ENCODE measurements at regions not wholly inside any gene's neighbourhood (a gene's known extent, or its start where the extent isn't known, plus 50 kb on each side); places are given as distances from the start of the nearest gene placed in this dataset.

DNA sequence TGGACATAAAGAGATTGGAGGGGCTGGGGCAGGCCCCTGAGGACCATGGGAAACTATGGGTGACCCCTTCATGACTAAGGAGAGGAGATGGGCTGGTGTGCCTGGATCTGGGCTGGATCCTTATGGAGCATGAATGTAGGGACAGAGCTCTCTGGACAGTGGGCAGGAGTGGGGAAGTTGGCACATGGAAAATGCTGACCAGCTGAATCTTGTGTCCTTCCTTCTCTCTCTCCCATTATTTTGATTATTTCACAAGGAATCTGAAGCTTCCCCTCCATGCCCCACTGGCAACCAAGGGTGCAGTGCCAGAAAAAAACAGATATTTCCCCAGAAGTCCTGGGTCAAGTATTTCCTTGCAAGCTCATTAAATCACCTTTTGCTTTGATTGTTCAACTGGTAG, 175.2 kb downstream of the DHX35 start:
- BruUV-seq (replicated peaks): no TSS peak
- DNase-seq (ENCODE audit: low read depth, low spot score) (no peak), FAIRE-seq (no peak)
- no peak overlapping the region for H3K4me3 ChIP-seq (replicated peaks in 1 of 3; ENCODE audit: insufficient read depth in 1 of 3, low read depth in 1 of 3, low read length in 3 of 3)
- no peak overlapping the region for H2AFZ ChIP-seq (ENCODE audit: low read depth, low read length)
- no peak overlapping the region for H3K9ac ChIP-seq (replicated peaks; ENCODE audit: extremely low read depth, insufficient read depth, low read length)
- H3K9me3 ChIP-seq (replicated peaks; ENCODE audit: control insufficient read depth, insufficient read depth, low read length): no peaks in the 10 kb centered on the region
- intact Hi-C loops (cut with micrococcal nuclease) (no loop called here), dilution Hi-C loops (cut with MboI; ENCODE audit: extremely low pct_ligation_motif_present, low sequenced_read_pairs) (no loop called here)
- no peak overlapping the region for H3K4me2 ChIP-seq (ENCODE audit: insufficient read depth, low read length)
- POLR2A ChIA-PET: no interaction called here
- no peaks in the 10 kb centered on the region for H3K4me1 ChIP-seq (ENCODE audit: control insufficient read depth, extremely low read depth, insufficient read depth, low read length)
- H4K20me1 ChIP-seq (replicated peaks; ENCODE audit: control insufficient read depth, extremely low read depth, insufficient read depth, low read length): no peaks in the 10 kb centered on the region
- no peaks in the 10 kb centered on the region for H3K79me2 ChIP-seq (ENCODE audit: control insufficient read depth, insufficient read depth, low read length)
- CTCF ChIA-PET: no interaction called here
- no peak overlapping the region for H3K27ac ChIP-seq (ENCODE audit: insufficient read depth, low read depth, low read length)
- H3K9me1 ChIP-seq (replicated peaks; ENCODE audit: control insufficient read depth, extremely low read depth, insufficient read depth, low read length): no peaks in the 10 kb centered on the region
- TF ChIP-seq EZH2 (IDR thresholded peaks at IDR 0.05; ENCODE audit: borderline replicate concordance, low read depth, low read length, severe bottlenecking): no peak
- no peak for TF ChIP-seq JUN (IDR thresholded peaks at IDR 0.05; ENCODE audit: borderline replicate concordance, insufficient read depth, insufficient read length, low read depth)
- no peak for TF ChIP-seq GATA2 (IDR thresholded peaks at IDR 0.05; ENCODE audit: insufficient read depth, insufficient read length, low read depth, low read length)
- no peak for TF ChIP-seq FOS (IDR thresholded peaks at IDR 0.05; ENCODE audit: borderline replicate concordance, insufficient read depth, low read length)
- TF ChIP-seq POLR2A (IDR thresholded peaks at IDR 0.05; ENCODE audit: low read depth, low read length): no peak
- TF ChIP-seq MYC (IDR thresholded peaks at IDR 0.05; ENCODE audit: low read depth, low read length): no peak
- no peak for TF ChIP-seq POLR2AphosphoS5 (IDR thresholded peaks at IDR 0.05; ENCODE audit: insufficient read depth, low read depth, low read length)
- TF ChIP-seq, protein P1, sequence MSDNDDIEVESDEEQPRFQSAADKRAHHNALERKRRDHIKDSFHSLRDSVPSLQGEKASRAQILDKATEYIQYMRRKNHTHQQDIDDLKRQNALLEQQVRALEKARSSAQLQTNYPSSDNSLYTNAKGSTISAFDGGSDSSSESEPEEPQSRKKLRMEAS (IDR thresholded peaks at IDR 0.05; ENCODE audit: insufficient read depth, insufficient read length): no peak
- TF ChIP-seq, protein P2, sequence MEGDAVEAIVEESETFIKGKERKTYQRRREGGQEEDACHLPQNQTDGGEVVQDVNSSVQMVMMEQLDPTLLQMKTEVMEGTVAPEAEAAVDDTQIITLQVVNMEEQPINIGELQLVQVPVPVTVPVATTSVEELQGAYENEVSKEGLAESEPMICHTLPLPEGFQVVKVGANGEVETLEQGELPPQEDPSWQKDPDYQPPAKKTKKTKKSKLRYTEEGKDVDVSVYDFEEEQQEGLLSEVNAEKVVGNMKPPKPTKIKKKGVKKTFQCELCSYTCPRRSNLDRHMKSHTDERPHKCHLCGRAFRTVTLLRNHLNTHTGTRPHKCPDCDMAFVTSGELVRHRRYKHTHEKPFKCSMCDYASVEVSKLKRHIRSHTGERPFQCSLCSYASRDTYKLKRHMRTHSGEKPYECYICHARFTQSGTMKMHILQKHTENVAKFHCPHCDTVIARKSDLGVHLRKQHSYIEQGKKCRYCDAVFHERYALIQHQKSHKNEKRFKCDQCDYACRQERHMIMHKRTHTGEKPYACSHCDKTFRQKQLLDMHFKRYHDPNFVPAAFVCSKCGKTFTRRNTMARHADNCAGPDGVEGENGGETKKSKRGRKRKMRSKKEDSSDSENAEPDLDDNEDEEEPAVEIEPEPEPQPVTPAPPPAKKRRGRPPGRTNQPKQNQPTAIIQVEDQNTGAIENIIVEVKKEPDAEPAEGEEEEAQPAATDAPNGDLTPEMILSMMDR (IDR thresholded peaks at IDR 0.05; ENCODE audit: extremely low read depth in 1 of 2, insufficient read depth in 1 of 2, low read depth in 1 of 2, low read length in 2 of 2): no peak
- no peaks in the 10 kb centered on the region for H3K36me3 ChIP-seq (ENCODE audit: control insufficient read depth in 2 of 2, extremely low read depth in 1 of 2, insufficient read depth in 2 of 2, low read length in 2 of 2)
- no peaks in the 10 kb centered on the region for H3K27me3 ChIP-seq (ENCODE audit: control insufficient read depth in 2 of 2, insufficient read depth in 2 of 2, low read length in 2 of 2)
